H1 (cell line): ENCODE measurements at regions not wholly inside any gene's neighbourhood (a gene's known extent, or its start where the extent isn't known, plus 50 kb on each side); places are given as distances from the start of the nearest gene placed in this dataset.

Source experiments
- CTCF ChIA-PET: fragments of 300-600 bp; sonication (Branson Sonifier 250); formaldehyde crosslinking; loops from one replicate; lab custom pipeline; 2021; ENCODE audit not compliant: partially characterized antibody; lab: Charles Lee
- POLR2A ChIA-PET: fragments of 300-600 bp; sonication (Branson Sonifier 250); formaldehyde crosslinking; loops from one replicate; lab custom pipeline; 2021; ENCODE audit warnings: inconsistent platforms; ENCODE audit not compliant: partially characterized antibody; lab: Charles Lee
- DNase-seq, 2 experiments: peaks; one replicate each; pipeline versions ENCODE4 v3.0.0 to v3.0.0-alpha.2; 2010 to 2022; ENCODE audit warnings: low spot score in 2 of 2, low read depth in 1 of 2, mixed read lengths in 1 of 2
- FAIRE-seq: peaks from 2 replicates; lab custom pipeline; 2011; peaks lifted over from hg19 to GRCh38; lab: Jason Lieb, UNC
- H2AFZ ChIP-seq: 2 replicates; pipeline ENCODE4 v1.8.1; 2012; ENCODE audit warnings: low read length, inconsistent platforms
- H2AK5ac ChIP-seq: 2 replicates; pipeline ENCODE4 v1.6.1; 2013; ENCODE audit warnings: low read depth, low read length
- H2BK120ac ChIP-seq: replicated peaks from 2 replicates; pipeline ENCODE3; 2013; ENCODE audit warnings: low read depth, low read length, inconsistent platforms
- H2BK12ac ChIP-seq: 2 replicates; pipeline ENCODE4 v1.6.1; 2013; ENCODE audit warnings: low read depth, low read length
- H2BK15ac ChIP-seq: 2 replicates; pipeline ENCODE4 v1.6.1; 2013; ENCODE audit warnings: low read length
- H2BK20ac ChIP-seq: 2 replicates; pipeline ENCODE4 v1.6.1; 2013; ENCODE audit warnings: low read length
- H2BK5ac ChIP-seq: 2 replicates; pipeline ENCODE4 v1.6.1; 2013; ENCODE audit warnings: low read depth, low read length
- H3K14ac ChIP-seq: 2 replicates; pipeline ENCODE4 v1.6.1; 2013; ENCODE audit warnings: inconsistent platforms; ENCODE audit not compliant: insufficient read length
- H3K18ac ChIP-seq: 2 replicates; pipeline ENCODE4 v1.6.1; 2013; ENCODE audit warnings: low read length; ENCODE audit errors: extremely low read depth
- H3K23ac ChIP-seq: 2 replicates; pipeline ENCODE4 v1.6.1; 2013; ENCODE audit warnings: inconsistent platforms; ENCODE audit not compliant: insufficient read length
- H3K23me2 ChIP-seq: 2 replicates; pipeline ENCODE4 v1.6.1; 2013; ENCODE audit warnings: low read depth, low read length
- H3K27ac ChIP-seq: 2 replicates; pipeline ENCODE4 v1.6.1; 2011; ENCODE audit warnings: low read depth, low read length, inconsistent platforms
- H3K27me3 ChIP-seq, 4 experiments: replicated peaks in 1 of 4; 1 replicate in 1 of 4; 2 replicates in 3 of 4; pipeline versions ENCODE4 v1.6.1 to v1.8.1; 2011 to 2013; ENCODE audit warnings: low read length in 3 of 4, mild to moderate bottlenecking in 3 of 4, inconsistent platforms in 2 of 4, mixed read lengths in 2 of 4, moderate library complexity in 1 of 4; ENCODE audit not compliant: control insufficient read depth in 3 of 4, insufficient read depth in 3 of 4; ENCODE audit errors: extremely low read depth in 1 of 4
- H3K36me3 ChIP-seq, 4 experiments: 2 replicates each; pipeline versions ENCODE4 v1.6.1 to v1.8.1; 2011 to 2013; ENCODE audit warnings: mild to moderate bottlenecking in 4 of 4, low read length in 3 of 4, moderate library complexity in 2 of 4, control low read depth in 1 of 4, inconsistent platforms in 1 of 4; ENCODE audit not compliant: insufficient read depth in 4 of 4, control insufficient read depth in 2 of 4
- H3K4ac ChIP-seq: replicated peaks from 2 replicates; pipeline ENCODE3; 2013; ENCODE audit warnings: low read length, low read depth, mixed read lengths, inconsistent platforms; ENCODE audit not compliant: insufficient read length
- H3K4me1 ChIP-seq, 4 experiments: replicated peaks in 1 of 4; 1 replicate in 1 of 4; 2 replicates in 3 of 4; pipeline versions ENCODE4 v1.6.1 to v1.8.1; 2011 to 2013; ENCODE audit warnings: low read length in 3 of 4, inconsistent platforms in 2 of 4, mixed read lengths in 1 of 4; ENCODE audit not compliant: insufficient read depth in 4 of 4, control insufficient read depth in 3 of 4
- H3K4me2 ChIP-seq, 2 experiments: 2 replicates each; pipeline versions ENCODE4 v1.6.1 to v1.8.1; 2011 to 2013; ENCODE audit warnings: low read depth in 2 of 2, low read length in 2 of 2, control low read depth in 1 of 2, inconsistent platforms in 1 of 2, mild to moderate bottlenecking in 1 of 2; ENCODE audit not compliant: insufficient read depth in 1 of 2
- H3K4me3 ChIP-seq, 4 experiments: fragments of 200-600, 300-600 bp in 1 of 4; sonication (generic), shearing (Covaris generic), sonication (Bioruptor Twin) in 1 of 4; 2 replicates each; pipeline versions ENCODE4 v1.5.1 to v1.8.1; 2011 to 2016; ENCODE audit warnings: low read length in 4 of 4, low read depth in 3 of 4, control low read depth in 2 of 4, inconsistent platforms in 2 of 4, mild to moderate bottlenecking in 2 of 4, mixed read lengths in 1 of 4, moderate library complexity in 1 of 4; ENCODE audit not compliant: insufficient read depth in 2 of 4; ENCODE audit errors: extremely low read depth in 1 of 4
- H3K56ac ChIP-seq: replicated peaks from 2 replicates; pipeline ENCODE3; 2013; ENCODE audit warnings: low read depth, mild to moderate bottlenecking, mixed read lengths, low read length, inconsistent platforms; ENCODE audit not compliant: insufficient read length
- H3K79me1 ChIP-seq: 2 replicates; pipeline ENCODE4 v1.6.1; 2013; ENCODE audit warnings: low read depth, low read length, control low read depth
- H3K79me2 ChIP-seq, 2 experiments: 2 replicates each; pipeline versions ENCODE4 v1.6.1 to v1.8.1; 2012 to 2013; ENCODE audit warnings: low read length in 2 of 2, mild to moderate bottlenecking in 2 of 2, inconsistent platforms in 1 of 2; ENCODE audit not compliant: insufficient read depth in 2 of 2, control insufficient read depth in 1 of 2
- H3K9ac ChIP-seq, 4 experiments: replicated peaks in 1 of 4; 1 replicate in 1 of 4; 2 replicates in 3 of 4; pipeline versions ENCODE4 v1.6.1 to v1.8.1; 2011 to 2013; ENCODE audit warnings: low read depth in 3 of 4, low read length in 3 of 4, control low read depth in 2 of 4, mild to moderate bottlenecking in 2 of 4, moderate library complexity in 2 of 4, inconsistent platforms in 1 of 4; ENCODE audit errors: extremely low read depth in 1 of 4
- H3K9me3 ChIP-seq, 2 experiments: 2 replicates each; pipeline versions ENCODE4 v1.6.1 to v1.8.1; 2012 to 2013; ENCODE audit warnings: mild to moderate bottlenecking in 2 of 2, moderate library complexity in 2 of 2, control low read depth in 1 of 2, inconsistent platforms in 1 of 2, low read depth in 1 of 2, low read length in 1 of 2, mixed read lengths in 1 of 2; ENCODE audit not compliant: insufficient read depth in 2 of 2
- H4K20me1 ChIP-seq, 2 experiments: replicated peaks in 1 of 2; 2 replicates each; pipeline versions ENCODE3 to v1.8.1; 2011 to 2013; ENCODE audit warnings: inconsistent platforms in 2 of 2, low read length in 2 of 2, mild to moderate bottlenecking in 1 of 2; ENCODE audit not compliant: insufficient read depth in 2 of 2, control insufficient read depth in 1 of 2
- H4K5ac ChIP-seq: 2 replicates; pipeline ENCODE4 v1.6.1; 2013; ENCODE audit warnings: low read length, low read depth, mixed read lengths, inconsistent platforms; ENCODE audit not compliant: insufficient read length
- H4K8ac ChIP-seq: 2 replicates; pipeline ENCODE4 v1.8.0; 2013; ENCODE audit warnings: mild to moderate bottlenecking, moderate library complexity, low read length, inconsistent platforms; ENCODE audit not compliant: insufficient read depth; ENCODE audit errors: extremely low read depth
- H4K91ac ChIP-seq: replicated peaks from 2 replicates; pipeline ENCODE3; 2013; ENCODE audit warnings: low read length, mixed read lengths, inconsistent platforms; ENCODE audit not compliant: insufficient read length
- ASH2L ChIP-seq: fragments of 200-600, 300-600 bp; sonication (generic); IDR thresholded peaks from one replicate; pipeline ENCODE4 v1.7.1; 2017; ENCODE audit warnings: low read length
- BACH1 ChIP-seq: IDR thresholded peaks from 2 replicates; pipeline ENCODE4 v1.6.1; 2012; ENCODE audit warnings: low read length, improper control_type of control experiment
- CBX5 ChIP-seq: fragments of 300-800, 300-1000 bp; sonication (generic); IDR thresholded peaks from 2 replicates; pipeline ENCODE4 v1.7.1; 2016; ENCODE audit warnings: antibody characterized with exemption, low read length, low read depth
- CHD1 ChIP-seq: IDR thresholded peaks from 2 replicates; pipeline ENCODE4 v1.6.1; 2012; ENCODE audit warnings: low read depth, low read length, improper control_type of control experiment
- CREB1 ChIP-seq: IDR thresholded peaks from 2 replicates; pipeline ENCODE4 v1.6.1; 2012; ENCODE audit warnings: inconsistent platforms
- E2F6 ChIP-seq: IDR thresholded peaks from 2 replicates; pipeline ENCODE4 v1.6.1; 2012; ENCODE audit warnings: inconsistent platforms
- EP300 ChIP-seq, 2 experiments: IDR thresholded peaks; 1 replicate in 1 of 2; 2 replicates in 1 of 2; pipeline ENCODE4 v1.6.1; 2011 to 2012; ENCODE audit warnings: low read depth in 2 of 2, low read length in 2 of 2, mild to moderate bottlenecking in 2 of 2, borderline replicate concordance in 1 of 2, inconsistent platforms in 1 of 2, moderate library complexity in 1 of 2
- HDAC6 ChIP-seq: IDR thresholded peaks from one replicate; pipeline ENCODE4 v1.7.1; 2012; ENCODE audit warnings: low read depth, mild to moderate bottlenecking, inconsistent platforms, low read length, moderate library complexity
- JUND ChIP-seq: IDR thresholded peaks from 2 replicates; pipeline ENCODE4 v1.6.1; 2011; ENCODE audit warnings: mild to moderate bottlenecking, improper control_type of control experiment, low read length
- KDM4A ChIP-seq: IDR thresholded peaks from one replicate; pipeline ENCODE4 v1.7.1; 2012; ENCODE audit warnings: low read depth, mild to moderate bottlenecking, moderate library complexity, low read length, inconsistent platforms; ENCODE audit not compliant: severe bottlenecking
- MAFK ChIP-seq: IDR thresholded peaks from 2 replicates; pipeline ENCODE4 v1.6.1; 2012; ENCODE audit warnings: low read depth, mild to moderate bottlenecking, improper control_type of control experiment, low read length
- NANOG ChIP-seq: IDR thresholded peaks from 2 replicates; pipeline ENCODE4 v1.6.1; 2011; ENCODE audit warnings: low read length, low read depth, mild to moderate bottlenecking, inconsistent platforms; ENCODE audit not compliant: insufficient read depth, poor library complexity, severe bottlenecking
- NRF1 ChIP-seq: IDR thresholded peaks from 2 replicates; pipeline ENCODE4 v1.6.1; 2011; ENCODE audit warnings: mild to moderate bottlenecking, low read depth, low read length, improper control_type of control experiment
- TAF1 ChIP-seq: IDR thresholded peaks from 2 replicates; pipeline ENCODE4 v1.6.1; 2011; ENCODE audit warnings: mild to moderate bottlenecking, low read depth, low read length
- YY1 ChIP-seq: IDR thresholded peaks from 2 replicates; pipeline ENCODE4 v1.6.1; 2011; ENCODE audit warnings: low read depth, mild to moderate bottlenecking, low read length
- WGBS, 2 experiments: shearing (Covaris generic) in 1 of 2; methylation state at CpG; one replicate each; pipeline versions ENCODE4 v1.1.6 to v1.1.7; 2013 to 2015; ENCODE audit warnings: low lambda C conversion rate in 2 of 2, mixed read lengths in 2 of 2, inconsistent platforms in 1 of 2, low coverage in 1 of 2, missing lambda C conversion rate in 1 of 2; ENCODE audit not compliant: insufficient replicate concordance in 2 of 2, insufficient coverage in 1 of 2, insufficient read length in 1 of 2; ENCODE audit errors: extremely low coverage in 1 of 2, missing lambda C conversion rate in 1 of 2; 5-methylcytosine and 5-hydroxymethylcytosine counted together

GRCh38 chr13:23949736-23950135 is 52.4 kb upstream of the C1QTNF9B start:
- H3K23ac ChIP-seq = no peak overlapping the region
- no peaks in the 10 kb centered on the region; a peak in 1 of 4 replicates for H3K9me3 ChIP-seq
- no peak overlapping the region for H4K5ac ChIP-seq
- no peak overlapping the region; the same call in 1 of the 2 replicates for H4K8ac ChIP-seq
- no peaks in the 10 kb centered on the region for H3K4me1 ChIP-seq
- no peak overlapping the region for H3K9ac ChIP-seq
- ChIA-PET CTCF (interaction anchor here (6.3 kb wide), 1 partner anchor 10 kb away, joined by 60 read pairs; no protein-coding TSS in a partner anchor), POLR2A (no interaction called here)
- no peaks in the 10 kb centered on the region for H3K79me1 ChIP-seq
- H3K27me3 ChIP-seq = no peaks in the 10 kb centered on the region
- H3K27ac ChIP-seq = no peak overlapping the region
- FAIRE-seq (no peak), DNase-seq (no peak)
- no peak overlapping the region for H2BK5ac ChIP-seq
- no peak overlapping the region for H2AK5ac ChIP-seq
- no peak overlapping the region for H3K14ac ChIP-seq
- H2BK120ac ChIP-seq = no peak overlapping the region
- H3K4ac ChIP-seq = no peak overlapping the region
- no peak overlapping the region for H2BK15ac ChIP-seq
- no peak overlapping the region for H2AFZ ChIP-seq
- H3K79me2 ChIP-seq = no peaks in the 10 kb centered on the region
- H4K91ac ChIP-seq = no peak overlapping the region
- H3K18ac ChIP-seq = no peak overlapping the region
- WGBS, 2 experiments = 82% methylated on average over 4 of the region's 4 CpGs; no CpG with 5 or more reads in 1 of the 2 experiments
- H3K23me2 ChIP-seq = no peaks in the 10 kb centered on the region
- H2BK12ac ChIP-seq = no peak overlapping the region
- no peaks in the 10 kb centered on the region for H4K20me1 ChIP-seq
- no peak overlapping the region for H3K56ac ChIP-seq
- no peak overlapping the region for H3K4me3 ChIP-seq
- no peaks in the 10 kb centered on the region for H3K36me3 ChIP-seq
- H2BK20ac ChIP-seq = no peak overlapping the region
- no peak overlapping the region for H3K4me2 ChIP-seq
- TF ChIP-seq MAFK = no peak
- TF ChIP-seq CREB1 = no peak
- TF ChIP-seq NRF1 = no peak
- TF ChIP-seq BACH1 = no peak
- no peak for TF ChIP-seq JUND
- no peak for TF ChIP-seq CBX5
- TF ChIP-seq CHD1 = no peak
- TF ChIP-seq NANOG = no peak
- TF ChIP-seq HDAC6 = no peak
- TF ChIP-seq EP300 (IDR thresholded peaks at IDR 0.05; ENCODE audit: borderline replicate concordance in 1 of 2, low read depth in 2 of 2, low read length in 2 of 2) = no peak
- no peak for TF ChIP-seq TAF1
- TF ChIP-seq YY1 = no peak
- no peak for TF ChIP-seq E2F6
- no peak for TF ChIP-seq ASH2L
- TF ChIP-seq KDM4A = no peak
